GM19240 (cell line): ENCODE measurements at regions not wholly inside any gene's neighbourhood (a gene's known extent, or its start where the extent isn't known, plus 50 kb on each side); places are given as distances from the start of the nearest gene placed in this dataset.
"Not testable (repeated sequence)": the region's sequence is repeated elsewhere in the genome, so short reads cannot be mapped to it uniquely, and the experiment has no call there.

Experiments
- DNase-seq: peaks from one replicate; pipeline ENCODE4 v3.0.0; 2011; ENCODE audit warnings: low spot score; ENCODE audit not compliant: insufficient read length

DNA sequence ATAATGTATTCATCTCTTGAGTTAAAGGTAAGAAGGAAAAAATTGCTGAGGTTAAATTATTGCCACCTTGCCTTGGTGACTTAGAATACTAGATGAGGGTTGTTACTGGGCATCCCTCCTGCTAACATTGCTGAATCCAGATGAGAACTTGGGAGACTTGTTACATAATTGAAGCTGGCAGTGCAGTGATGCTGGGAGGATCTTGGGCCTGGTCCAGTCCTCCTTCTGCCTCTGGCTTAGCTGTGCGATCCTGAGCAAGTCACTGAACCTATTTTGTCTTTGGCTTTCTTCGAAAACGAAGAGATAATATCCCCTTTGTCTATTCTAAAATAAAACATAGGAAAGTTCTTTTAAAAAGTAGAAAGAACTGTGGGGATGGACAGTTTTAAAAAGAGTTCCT, 244.9 kb upstream of the NRIP1 start:
- no peak for DNase-seq

DNA sequence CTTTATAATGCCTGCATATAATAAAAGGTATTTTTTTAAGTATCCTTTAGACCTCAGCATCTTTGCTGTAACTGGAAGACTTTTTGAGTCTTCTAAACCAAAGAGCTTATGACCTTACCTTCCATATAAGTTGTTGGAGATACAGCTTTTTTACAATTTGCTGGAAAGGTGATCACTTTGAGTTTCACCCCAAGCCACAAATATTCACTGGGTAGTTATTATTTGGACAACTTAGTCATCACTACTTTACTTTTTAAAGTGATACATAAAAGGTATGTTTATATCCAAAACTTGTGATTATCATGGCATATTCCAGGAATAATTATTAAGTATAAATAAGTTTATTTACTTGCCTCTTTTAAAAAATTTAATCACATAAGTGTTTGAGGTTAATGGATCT, 246.7 kb upstream of the NRIP1 start:
- no peak for DNase-seq

DNA sequence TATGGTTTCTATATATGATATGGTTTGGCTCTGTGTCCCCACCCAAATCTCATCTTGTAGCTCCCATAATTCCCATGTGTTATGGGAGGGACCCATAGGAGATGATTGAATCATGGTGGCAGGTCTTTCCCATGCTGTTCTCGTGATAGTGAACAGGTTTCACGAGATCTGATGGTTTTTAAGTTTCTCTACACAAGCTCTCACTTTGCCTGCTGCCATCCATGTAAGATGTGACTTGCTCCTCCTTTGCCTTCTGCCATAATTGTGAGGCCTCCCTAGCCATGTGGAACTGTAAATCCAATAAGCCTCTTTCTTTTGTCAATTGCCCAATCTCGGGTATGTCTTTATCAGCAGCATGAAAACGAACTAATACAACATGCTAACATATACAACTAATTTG, 252.2 kb upstream of the NRIP1 start:
- not testable (repeated sequence) for DNase-seq

DNA sequence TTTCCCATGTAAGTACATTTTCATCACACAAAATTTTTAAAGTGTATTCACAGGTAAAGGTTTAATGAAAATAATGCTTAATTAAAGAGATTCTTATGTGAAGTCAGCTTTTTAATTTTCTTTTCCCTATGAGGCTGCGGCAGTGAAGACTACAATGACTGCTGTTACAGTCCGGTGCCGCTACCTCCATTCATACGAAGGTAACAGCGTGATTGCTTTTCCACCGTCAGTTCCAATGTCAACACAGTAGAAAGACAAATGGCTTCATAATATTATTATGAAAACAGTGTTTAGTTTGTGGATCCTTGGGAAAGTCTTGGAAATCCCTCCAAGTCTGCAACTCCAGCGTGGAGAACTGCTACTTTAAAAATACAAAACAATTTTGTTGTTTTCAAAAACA, 254.9 kb upstream of the NRIP1 start:
- DNase-seq = no peak

DNA sequence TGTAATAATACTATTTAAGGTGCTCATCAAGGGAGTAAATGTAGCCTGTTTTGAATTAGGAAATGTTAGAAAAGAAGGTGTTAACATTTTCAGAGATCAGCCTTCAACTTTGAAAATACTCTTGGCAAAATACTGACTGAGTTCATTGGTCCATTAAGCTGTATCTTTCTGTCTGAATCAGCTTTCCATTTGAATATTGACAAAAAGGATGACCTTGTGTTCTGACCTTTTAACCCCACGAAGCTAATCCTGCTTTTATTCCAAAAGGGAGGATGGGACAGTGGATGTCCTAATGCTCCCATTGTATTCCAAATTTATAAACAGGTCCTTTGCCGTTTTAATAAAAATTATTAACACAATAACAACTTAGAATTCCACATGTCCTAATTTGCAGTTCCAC, 259.7 kb upstream of the NRIP1 start:
- no peak for DNase-seq

DNA sequence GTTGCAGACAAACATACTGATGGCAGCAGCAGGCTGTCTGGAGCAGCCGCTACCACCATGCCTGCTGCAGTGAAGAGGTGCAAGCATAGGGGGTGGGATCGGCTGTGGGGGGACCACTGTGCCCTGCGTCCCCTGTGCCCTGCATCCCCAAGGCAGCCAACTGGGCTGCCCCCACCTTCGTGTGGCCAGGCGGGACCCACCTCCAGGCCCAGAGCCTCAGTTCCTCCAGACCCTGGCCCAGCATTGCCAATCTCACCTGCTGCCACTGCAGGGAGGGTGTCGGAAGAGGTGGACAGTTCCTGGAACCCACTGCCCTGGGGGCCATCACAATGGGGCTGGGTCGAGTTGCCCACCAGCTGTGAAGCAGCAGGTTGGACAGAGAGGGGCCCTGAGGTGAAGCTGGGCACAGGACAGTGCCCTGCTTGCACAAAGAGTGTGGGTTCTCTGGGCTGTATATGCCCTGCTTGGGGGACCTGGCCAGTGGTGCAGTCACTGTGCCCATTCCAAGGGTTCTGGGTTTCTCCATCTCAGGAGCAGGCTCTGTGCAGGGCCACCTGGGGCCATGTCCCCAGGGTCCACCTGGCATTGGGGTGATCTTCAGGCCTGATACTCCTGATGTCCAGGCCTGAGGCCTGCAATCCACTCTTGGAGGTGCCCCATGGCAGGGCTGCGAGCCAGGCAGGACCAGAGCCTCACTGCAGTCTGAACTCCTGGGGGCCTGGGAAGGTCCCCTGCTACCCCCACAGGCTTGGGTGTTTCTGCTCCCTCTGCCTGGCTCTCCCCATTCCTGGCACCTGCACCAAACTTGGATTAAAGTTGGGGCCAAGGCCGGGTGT, 261.4 kb upstream of the NRIP1 start:
- DNase-seq = no peak

DNA sequence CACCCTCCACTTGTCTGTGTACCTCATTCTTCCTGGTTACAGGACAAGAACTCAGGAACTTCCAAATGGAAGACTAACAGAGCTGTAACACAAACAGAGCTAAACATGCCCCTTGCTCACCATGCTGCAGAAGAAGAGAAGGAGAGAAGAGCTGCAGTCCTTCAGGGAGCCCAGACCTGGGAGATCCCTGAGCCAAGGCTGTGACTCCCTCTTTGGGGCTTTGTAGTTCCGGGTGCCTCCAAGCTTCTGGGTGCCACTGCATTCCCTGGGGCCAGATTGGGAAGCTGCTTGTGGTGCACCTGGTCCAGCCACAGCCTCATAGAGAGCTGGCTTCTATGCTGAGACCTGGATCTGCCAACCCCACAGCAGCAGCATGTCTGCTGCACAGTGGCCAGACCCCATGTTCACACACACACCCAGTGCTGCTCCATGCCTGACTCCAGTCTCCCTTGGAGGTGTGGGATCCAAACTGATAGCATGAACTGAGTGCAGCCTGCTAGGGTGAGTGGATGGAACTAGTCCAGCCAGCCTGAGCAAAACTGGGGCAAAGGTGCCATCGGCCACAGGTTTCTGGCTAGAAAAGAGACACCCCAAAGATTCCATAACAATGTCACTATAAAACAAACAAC, 263.0 kb upstream of the NRIP1 start:
- no peak for DNase-seq

DNA sequence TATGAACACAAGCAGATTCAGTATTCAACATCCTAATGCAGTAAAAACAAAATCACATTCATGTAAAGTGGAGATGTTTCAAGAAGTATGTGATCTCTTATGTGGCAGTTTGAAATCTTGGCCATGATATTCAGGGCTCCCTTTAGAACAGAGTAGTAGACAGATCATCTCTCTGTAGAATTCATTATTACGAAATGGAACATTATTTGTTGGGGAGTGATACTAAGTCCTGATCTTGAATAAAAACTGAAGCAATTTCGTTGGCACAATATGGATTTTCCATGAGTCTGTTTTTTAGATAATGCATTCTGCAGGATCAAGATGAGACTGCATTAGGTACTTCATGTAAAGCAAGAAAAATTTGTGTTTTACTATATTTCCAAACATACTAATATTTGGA, 264.4 kb upstream of the NRIP1 start:
- no peak for DNase-seq

DNA sequence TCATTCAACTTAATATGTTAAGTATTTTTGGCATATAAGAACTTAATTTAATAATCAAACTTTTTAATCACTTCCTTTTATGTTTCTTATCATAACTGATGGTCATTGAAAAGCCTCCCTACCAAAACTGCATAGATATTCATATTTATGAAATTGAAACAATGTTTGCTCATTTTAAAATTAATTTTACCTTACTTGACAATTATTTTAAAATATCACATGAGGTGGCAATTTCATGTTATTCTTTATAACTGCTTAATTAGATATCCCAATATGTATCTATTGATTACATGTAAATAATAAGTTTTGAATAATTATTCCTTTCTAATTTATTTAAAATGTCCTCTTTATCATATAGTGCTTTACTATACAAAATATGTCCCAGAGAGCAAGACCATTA, 266.1 kb upstream of the NRIP1 start:
- no peak for DNase-seq

DNA sequence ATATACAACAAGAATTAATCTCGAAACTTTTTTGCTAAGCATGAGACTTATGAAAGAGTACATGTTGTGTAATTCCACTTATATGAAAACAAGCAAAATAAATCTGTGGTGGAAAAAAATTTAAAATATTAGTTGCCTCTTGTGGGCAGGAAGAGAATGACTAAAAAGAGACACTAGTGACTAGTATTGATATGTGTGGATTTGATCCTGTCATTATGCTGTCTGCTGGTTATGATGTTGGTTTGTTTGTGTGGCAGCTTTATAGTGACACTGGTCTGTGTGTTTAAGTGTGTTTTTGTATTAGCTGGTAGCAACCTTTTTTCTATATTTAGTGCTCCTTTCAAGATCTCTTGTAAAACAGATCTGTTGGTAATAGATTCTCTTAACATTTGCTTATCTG, 267.8 kb upstream of the NRIP1 start:
- DNase-seq = no peak

DNA sequence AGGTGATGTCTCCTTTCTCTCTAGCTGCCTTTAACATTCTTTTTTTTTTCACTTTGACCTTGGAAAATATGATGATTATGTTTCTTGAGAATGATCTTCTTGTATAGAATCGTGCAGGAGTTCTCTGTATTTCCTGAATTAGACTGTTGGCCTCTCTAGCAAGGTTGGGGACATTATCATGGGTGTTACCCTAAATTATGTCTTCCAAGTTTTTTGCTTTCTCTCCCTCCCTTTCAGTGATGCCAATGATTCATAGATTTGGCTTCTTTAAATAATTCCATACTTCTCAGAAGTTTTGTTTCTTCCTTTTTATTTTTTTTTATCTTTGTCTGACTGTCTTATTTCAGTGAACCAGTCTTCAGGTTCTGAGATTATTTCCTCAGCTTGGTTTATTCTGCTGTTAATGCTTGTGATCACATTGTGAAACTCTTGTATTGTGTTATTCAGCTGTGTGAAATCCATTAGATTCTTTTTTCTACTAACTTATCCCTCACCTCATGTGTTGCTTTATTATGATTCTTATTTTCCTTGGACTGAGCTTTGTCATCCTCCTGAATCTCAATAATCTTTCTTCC, 268.4 kb upstream of the NRIP1 start:
- no peak for DNase-seq

DNA sequence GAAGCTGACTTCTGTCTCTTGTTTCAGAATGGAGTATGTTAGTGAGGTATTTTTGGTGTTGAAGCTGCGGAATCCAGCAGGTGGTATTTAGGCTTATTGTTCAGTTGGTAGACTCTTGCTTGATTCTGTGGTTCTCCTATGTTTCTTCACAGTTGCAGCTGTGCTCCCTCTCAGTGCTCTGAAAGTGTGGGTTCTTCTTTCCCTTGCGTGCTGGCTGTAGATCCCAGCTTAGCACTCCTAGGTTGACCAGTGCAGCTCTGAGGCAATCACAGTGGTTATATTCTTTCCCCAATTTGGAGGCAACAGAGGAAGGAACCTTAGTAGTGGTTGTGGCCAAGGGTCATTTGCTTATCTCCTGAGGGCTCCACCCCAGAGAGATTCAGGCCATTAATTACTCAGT, 269.2 kb upstream of the NRIP1 start:
- no peak for DNase-seq

DNA sequence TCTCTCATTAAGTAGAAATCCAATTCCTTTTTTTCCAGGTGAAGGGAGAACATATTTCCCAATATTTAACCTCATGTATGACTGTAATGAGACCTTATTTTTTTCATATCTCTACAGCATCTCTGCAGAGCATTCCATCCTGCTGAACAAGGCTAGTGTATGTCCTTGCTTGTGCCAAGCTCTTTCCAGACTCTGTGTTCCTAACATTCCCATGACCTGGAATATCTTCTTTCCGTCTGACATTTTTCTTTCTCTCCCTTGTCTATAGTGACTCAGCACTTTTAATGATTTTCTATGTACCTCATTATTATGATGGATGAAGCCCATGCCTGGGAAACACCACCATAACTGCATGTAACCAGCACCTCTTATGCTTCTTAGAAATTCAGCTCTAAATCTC, 278.3 kb upstream of the NRIP1 start:
- no peak for DNase-seq

DNA sequence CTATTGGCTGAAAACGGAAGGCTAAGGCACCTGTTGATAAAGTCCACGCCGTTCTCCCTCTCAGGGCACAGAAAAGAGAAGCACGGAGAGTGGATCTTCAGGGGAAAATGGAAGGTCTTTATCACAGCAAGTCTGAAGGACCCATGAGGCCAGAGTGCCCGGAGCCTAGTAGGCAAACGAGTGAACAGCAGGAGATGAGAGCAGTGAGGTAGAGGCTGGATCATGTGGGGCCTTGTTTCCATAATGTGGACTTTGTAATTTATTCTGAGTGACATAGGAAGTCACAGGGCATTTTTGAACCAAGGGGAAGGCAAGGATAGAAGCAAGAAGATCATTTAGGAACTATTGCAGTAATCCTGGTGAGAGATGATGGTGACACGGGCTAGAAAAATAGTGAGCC, 287.2 kb upstream of the NRIP1 start:
- DNase-seq = no peak

DNA sequence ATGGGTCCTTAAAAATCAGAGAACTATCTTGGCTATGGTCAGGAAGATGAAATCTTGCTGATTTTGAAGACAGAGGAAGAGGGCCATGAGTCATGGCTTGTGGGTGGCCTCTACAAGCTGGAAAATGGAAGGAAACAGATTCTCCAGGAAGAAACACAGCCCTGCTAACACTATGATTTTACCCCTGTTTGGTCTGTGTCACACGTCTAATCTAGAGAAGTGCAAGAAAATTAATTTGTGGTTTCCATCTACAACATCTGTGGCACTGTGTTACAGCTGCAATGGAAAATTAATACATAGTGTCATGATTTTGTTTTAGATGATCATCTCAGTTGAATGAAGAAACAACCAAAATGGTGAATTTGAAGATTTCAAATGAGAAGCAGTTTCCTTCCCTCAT, 288.7 kb upstream of the NRIP1 start:
- DNase-seq = no peak

DNA sequence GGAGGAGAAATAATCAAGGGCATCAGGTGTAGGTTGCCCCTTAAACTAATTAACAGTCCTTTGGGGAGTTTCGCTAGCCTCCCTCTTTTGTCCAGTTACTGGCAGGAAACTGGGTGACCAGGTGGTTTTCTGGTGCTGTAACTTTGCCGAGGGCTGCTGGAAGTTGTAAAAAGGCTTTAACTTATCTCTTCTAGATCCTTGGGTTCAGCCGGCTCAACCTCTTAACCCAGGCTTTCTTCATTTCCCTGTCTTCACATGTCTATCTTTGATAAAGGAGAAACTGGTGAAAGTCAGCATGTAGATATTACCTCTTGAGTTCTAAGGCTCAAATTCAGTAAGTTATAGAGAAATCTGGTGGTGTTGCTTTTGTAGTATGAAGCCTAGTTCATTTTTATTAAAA, 289.7 kb upstream of the NRIP1 start:
- no peak for DNase-seq

DNA sequence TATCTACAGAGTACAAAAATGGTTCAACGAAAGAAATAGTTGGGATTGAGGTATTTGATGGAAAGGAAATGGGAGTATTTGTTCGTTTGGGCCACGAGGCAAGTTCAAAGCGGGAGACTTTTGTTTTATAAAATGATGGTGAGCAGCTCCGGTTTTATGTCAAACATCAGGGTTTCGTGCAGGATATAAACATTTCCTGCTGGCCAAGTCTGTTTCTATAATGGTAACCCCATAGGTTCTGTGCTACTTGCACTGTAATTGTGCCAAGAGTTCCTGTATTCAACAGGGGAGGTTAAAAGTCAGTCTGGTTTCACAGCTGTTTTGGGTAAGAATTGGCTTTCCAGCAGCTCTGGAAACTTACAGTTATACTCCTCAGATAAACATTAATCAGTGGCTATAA, 290.3 kb upstream of the NRIP1 start:
- DNase-seq = no peak

DNA sequence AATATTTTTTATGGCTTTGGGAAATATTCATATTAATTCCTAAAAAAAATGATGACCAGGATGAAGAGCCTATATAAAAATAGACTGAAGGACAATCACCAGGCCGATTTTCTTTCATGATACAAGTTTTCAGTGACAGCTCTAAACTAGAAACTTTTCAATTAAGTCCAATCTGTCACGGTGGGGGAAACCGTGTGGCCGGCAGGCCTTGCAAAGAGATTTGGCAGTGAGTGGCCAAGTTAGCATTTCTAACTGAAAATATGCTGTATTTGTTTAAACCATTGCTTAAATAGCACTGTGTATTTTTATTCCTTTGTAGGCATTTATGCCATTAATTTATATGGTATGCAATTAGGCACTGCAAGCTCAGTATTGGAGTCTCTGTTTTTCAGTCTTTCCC, 294.5 kb upstream of the NRIP1 start:
- DNase-seq = no peak

DNA sequence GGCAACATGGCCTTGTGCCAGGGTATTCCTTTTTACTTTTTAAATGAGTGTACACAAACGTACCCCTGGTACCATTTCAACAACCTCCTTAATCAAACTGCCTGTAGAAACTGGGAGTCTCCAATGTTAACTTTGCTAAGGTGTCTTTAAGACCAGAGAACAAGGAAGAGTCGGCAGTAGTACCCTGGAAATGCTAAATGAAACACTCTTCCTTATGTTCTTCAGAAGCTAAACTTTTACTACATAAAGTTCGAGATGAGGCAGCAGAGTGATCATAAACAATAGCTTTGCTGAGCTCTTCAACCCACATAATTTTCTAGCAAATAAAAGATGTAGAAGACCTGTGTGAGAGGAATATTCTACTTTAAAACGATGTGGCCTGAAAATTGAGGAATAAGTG, 297.7 kb upstream of the NRIP1 start:
- DNase-seq = no peak

DNA sequence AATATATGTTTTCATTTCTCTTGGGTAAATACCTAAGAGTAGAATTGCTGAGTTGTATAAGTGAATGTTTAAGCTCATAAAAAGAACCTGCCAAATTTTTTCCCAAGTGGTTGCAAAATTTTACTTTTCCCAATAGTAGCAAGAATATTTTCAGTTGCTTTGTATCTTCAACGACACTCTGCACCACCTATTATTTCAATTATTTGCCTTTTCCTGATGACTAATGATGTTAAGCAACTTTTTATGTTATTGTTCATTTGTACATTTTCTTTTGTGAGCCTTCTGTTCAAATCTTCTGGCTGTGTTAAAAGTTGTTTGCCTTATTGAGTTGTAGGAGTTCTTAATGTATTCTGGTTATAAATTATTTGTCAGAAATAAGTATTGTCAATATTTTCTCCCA, 299.1 kb upstream of the NRIP1 start:
- no peak for DNase-seq

DNA sequence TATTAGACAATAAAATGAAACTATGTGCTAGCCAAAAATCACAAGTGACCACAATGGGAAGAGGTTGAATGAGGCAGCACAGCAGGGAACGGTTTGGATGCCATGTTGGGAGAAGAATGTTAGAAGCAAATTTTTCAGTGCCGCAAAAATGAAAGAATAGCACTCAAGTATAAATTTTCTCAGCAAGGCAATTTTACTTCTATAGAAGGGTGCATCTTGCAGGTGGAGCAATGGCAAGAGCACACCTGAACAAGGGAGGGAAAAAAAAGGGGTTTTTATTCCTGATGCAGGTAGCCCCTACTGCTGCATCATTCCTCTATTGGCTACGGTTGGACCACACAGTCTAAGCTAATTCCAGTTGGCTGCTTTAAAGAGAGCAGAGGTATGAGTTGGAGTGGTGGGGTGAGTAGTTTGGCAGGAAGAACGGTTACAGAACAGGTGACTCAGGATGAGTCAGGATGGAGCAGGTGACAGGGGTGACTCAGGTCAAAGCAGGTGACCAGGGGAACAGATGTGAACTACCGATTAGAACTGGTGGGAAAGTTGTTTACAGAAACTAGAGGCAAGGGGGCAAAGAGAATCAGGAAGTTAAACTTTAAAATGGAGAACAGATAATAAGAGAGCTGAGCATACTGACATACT, 301.1 kb upstream of the NRIP1 start:
- no peak for DNase-seq

DNA sequence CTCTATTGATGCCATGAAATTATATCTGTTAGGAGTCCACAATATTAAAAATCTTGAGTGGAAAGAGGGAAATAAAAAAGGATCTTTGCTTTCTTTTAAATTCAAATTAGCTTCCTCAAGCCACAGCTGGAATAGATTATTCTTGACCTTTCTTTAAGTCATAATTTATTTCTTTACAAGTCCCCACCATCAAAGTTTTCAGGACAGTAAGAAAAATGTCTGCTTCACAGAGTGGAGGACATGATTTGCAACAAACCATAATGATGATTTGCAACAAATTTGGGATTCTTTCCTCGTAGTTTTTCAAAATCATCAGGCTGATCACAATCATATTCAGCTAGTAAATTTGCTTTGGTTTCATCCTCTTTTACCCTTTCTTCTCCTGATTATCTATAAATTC, 301.8 kb upstream of the NRIP1 start:
- DNase-seq = no peak
